ENCODE measurements at regions not wholly inside any gene's neighbourhood (a gene's known extent, or its start where the extent isn't known, plus 50 kb on each side); places are given as distances from the start of the nearest gene placed in this dataset.

DNA sequence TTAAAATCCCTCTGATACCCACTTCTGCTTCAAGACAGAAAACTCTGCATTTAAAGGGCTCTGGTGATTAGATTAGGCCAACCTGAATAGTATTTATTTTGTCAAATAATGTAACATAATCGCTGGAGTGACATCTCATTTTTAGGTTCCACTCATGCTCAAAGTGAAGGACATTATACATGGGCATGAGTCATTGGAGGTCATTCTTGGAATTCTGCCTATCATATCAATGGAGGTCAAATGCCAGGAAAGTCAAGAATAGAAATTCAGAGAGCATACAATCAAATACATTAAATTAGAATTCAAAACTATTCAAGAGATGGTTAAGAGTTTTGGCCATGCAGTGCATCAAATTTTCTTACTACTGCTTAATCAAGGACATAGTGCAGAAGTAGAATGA is 50.8 kb upstream of the PRSS1 start:
- TF ChIP-seq CTCF (IDR thresholded peaks at IDR 0.05), result no peak

DNA sequence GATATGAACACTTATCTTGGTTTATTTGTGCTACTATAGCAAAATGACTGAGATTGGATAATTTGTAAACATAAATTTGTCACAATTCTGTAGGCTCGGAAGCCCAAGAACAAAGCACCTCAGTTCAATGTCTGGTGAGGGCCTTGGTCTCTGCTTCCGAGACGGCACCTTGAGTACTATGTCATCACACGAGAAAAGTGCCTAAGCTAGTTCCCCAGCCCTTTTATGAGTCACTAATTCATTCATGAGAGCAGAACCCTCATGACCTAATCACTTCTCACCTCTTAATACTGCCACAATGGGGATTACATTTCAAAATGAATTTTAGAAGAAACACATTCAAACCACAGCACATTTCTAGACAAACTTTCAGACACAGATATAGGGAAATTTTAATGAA is 52.0 kb upstream of the PRSS1 start:
- no peak for TF ChIP-seq CTCF (IDR thresholded peaks at IDR 0.05)

- no peak for TF ChIP-seq CTCF (IDR thresholded peaks at IDR 0.05)
Observed at GRCh38 chr7:142696456-142697179, 52.7 kb upstream of the PRSS1 start.

GRCh38 chr7:142693911-142694310 is 55.4 kb upstream of the PRSS1 start:
- no peak for TF ChIP-seq CTCF (IDR thresholded peaks at IDR 0.05)

GRCh38 chr7:142690554-142691182 is 58.6 kb upstream of the PRSS1 start:
- TF ChIP-seq CTCF (IDR thresholded peaks at IDR 0.05), result no peak

- TF ChIP-seq CTCF (IDR thresholded peaks at IDR 0.05), result peak; percentile 35; the same call in 1 of the 2 replicates
Observed at GRCh38 chr7:142689439-142690120, 59.7 kb upstream of the PRSS1 start.

GRCh38 chr7:142685877-142686508 is 63.3 kb upstream of the PRSS1 start:
- no peak for TF ChIP-seq CTCF (IDR thresholded peaks at IDR 0.05)

All from LNCAP (cell line).